Hepatocyte (in vitro differentiated cells): ENCODE measurements at regions not wholly inside any gene's neighbourhood (a gene's known extent, or its start where the extent isn't known, plus 50 kb on each side); places are given as distances from the start of the nearest gene placed in this dataset.

Experiments
- CTCF ChIP-seq: fragments of 200-600 bp; sonication (generic); IDR thresholded peaks from 2 replicates; pipeline ENCODE4 v1.5.1; 2016; ENCODE audit warnings: antibody characterized with exemption, mild to moderate bottlenecking; ENCODE audit not compliant: poor library complexity
- EZH2 ChIP-seq: fragments of 200-600 bp; sonication (generic); IDR thresholded peaks from 2 replicates; pipeline ENCODE4 v1.6.1; 2016; ENCODE audit warnings: antibody characterized with exemption, mild to moderate bottlenecking, borderline replicate concordance

GRCh38 chr10:34933676-34934075 lies 118.6 kb upstream of the PARD3 start:
- TF ChIP-seq CTCF: no peak
- TF ChIP-seq EZH2: no peak
